ENCODE measurements at regions not wholly inside any gene's neighbourhood (a gene's known extent, or its start where the extent isn't known, plus 50 kb on each side); places are given as distances from the start of the nearest gene placed in this dataset.
A peak's percentile ranks its signal among the peaks of the same experiment; 100 is the strongest.

DNA sequence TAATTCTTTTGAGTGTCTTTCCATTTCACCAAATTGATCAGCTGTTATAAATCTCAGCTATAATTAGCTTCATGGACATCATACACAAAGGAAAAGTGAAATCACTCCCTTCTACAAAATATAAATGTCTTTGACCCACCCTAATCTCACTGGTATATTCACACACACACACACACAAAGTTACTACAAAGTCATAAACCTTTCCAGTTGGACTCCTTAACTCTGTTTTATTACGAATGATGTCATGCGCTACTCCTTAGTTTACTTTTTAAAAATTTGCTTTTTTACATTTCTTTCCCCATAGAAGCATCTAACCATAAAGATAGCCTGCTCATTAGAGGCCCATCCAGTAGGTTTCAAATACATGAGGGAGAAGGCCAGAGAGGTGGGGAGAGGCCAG lies 103.0 kb downstream of the SLC30A10 start (continued):
- TF ChIP-seq, protein P1, sequence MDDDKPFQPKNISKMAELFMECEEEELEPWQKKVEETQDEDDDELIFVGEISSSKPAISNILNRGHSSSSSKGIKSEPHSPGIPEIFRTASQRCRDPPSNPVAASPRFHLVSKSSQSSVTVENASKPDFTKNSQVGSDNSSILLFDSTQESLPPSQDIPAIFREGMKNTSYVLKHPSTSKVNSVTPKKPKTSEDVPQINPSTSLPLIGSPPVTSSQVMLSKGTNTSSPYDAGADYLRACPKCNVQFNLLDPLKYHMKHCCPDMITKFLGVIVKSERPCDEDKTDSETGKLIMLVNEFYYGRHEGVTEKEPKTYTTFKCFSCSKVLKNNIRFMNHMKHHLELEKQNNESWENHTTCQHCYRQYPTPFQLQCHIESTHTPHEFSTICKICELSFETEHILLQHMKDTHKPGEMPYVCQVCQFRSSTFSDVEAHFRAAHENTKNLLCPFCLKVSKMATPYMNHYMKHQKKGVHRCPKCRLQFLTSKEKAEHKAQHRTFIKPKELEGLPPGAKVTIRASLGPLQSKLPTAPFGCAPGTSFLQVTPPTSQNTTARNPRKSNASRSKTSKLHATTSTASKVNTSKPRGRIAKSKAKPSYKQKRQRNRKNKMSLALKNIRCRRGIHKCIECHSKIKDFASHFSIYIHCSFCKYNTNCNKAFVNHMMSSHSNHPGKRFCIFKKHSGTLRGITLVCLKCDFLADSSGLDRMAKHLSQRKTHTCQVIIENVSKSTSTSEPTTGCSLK (tag by site-specific recombination; IDR thresholded peaks at IDR 0.05) = no peak
- TF ChIP-seq ZNF266 (tag by site-specific recombination; IDR thresholded peaks at IDR 0.05; ENCODE audit: low read depth) (no peak), ZBTB1 (tag by site-specific recombination; IDR thresholded peaks at IDR 0.05) (no peak), ZSCAN30 (tag by site-specific recombination; IDR thresholded peaks at IDR 0.05) (no peak), ZNF354C (tag by site-specific recombination; IDR thresholded peaks at IDR 0.05; ENCODE audit: borderline replicate concordance, low read depth) (no peak), ZFHX2 (tag by site-specific recombination; conservative IDR thresholded peaks at IDR 0.05) (no peak), ZFP69B (tag by site-specific recombination; IDR thresholded peaks at IDR 0.05) (no peak), BCL6B (tag by site-specific recombination; IDR thresholded peaks at IDR 0.05) (no peak), ZNF580 (tag by site-specific recombination; IDR thresholded peaks at IDR 0.05) (0 out of 2 replicates have a peak, but pooled peaks have one; percentile 50), GLIS1 (tag by site-specific recombination; IDR thresholded peaks at IDR 0.05) (no peak), ZNF629 (tag by site-specific recombination; IDR thresholded peaks at IDR 0.05) (0 out of 2 replicates have a peak, but pooled peaks have one; percentile 17), ZNF664 (tag by site-specific recombination; IDR thresholded peaks at IDR 0.05) (no peak), RBAK (tag by site-specific recombination; IDR thresholded peaks at IDR 0.05) (no peak), FEZF1 (tag by site-specific recombination; IDR thresholded peaks at IDR 0.05) (0 out of 2 replicates have a peak, but pooled peaks have one; percentile 21), ZNF654 (tag by site-specific recombination; IDR thresholded peaks at IDR 0.05; ENCODE audit: low read depth) (no peak), ZNF558 (tag by site-specific recombination; IDR thresholded peaks at IDR 0.05) (no peak)
- TF ChIP-seq, protein P2, sequence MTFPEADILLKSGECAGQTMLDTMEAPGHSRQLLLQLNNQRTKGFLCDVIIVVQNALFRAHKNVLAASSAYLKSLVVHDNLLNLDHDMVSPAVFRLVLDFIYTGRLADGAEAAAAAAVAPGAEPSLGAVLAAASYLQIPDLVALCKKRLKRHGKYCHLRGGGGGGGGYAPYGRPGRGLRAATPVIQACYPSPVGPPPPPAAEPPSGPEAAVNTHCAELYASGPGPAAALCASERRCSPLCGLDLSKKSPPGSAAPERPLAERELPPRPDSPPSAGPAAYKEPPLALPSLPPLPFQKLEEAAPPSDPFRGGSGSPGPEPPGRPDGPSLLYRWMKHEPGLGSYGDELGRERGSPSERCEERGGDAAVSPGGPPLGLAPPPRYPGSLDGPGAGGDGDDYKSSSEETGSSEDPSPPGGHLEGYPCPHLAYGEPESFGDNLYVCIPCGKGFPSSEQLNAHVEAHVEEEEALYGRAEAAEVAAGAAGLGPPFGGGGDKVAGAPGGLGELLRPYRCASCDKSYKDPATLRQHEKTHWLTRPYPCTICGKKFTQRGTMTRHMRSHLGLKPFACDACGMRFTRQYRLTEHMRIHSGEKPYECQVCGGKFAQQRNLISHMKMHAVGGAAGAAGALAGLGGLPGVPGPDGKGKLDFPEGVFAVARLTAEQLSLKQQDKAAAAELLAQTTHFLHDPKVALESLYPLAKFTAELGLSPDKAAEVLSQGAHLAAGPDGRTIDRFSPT (tag by site-specific recombination; IDR thresholded peaks at IDR 0.05) = peak; percentile 71; the same call in 1 of the 2 replicates
- TF ChIP-seq, protein P3, sequence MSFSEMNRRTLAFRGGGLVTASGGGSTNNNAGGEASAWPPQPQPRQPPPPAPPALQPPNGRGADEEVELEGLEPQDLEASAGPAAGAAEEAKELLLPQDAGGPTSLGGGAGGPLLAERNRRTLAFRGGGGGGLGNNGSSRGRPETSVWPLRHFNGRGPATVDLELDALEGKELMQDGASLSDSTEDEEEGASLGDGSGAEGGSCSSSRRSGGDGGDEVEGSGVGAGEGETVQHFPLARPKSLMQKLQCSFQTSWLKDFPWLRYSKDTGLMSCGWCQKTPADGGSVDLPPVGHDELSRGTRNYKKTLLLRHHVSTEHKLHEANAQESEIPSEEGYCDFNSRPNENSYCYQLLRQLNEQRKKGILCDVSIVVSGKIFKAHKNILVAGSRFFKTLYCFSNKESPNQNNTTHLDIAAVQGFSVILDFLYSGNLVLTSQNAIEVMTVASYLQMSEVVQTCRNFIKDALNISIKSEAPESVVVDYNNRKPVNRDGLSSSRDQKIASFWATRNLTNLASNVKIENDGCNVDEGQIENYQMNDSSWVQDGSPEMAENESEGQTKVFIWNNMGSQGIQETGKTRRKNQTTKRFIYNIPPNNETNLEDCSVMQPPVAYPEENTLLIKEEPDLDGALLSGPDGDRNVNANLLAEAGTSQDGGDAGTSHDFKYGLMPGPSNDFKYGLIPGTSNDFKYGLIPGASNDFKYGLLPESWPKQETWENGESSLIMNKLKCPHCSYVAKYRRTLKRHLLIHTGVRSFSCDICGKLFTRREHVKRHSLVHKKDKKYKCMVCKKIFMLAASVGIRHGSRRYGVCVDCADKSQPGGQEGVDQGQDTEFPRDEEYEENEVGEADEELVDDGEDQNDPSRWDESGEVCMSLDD (tag by site-specific recombination; IDR thresholded peaks at IDR 0.05) = no peak
- TF ChIP-seq, protein P4, sequence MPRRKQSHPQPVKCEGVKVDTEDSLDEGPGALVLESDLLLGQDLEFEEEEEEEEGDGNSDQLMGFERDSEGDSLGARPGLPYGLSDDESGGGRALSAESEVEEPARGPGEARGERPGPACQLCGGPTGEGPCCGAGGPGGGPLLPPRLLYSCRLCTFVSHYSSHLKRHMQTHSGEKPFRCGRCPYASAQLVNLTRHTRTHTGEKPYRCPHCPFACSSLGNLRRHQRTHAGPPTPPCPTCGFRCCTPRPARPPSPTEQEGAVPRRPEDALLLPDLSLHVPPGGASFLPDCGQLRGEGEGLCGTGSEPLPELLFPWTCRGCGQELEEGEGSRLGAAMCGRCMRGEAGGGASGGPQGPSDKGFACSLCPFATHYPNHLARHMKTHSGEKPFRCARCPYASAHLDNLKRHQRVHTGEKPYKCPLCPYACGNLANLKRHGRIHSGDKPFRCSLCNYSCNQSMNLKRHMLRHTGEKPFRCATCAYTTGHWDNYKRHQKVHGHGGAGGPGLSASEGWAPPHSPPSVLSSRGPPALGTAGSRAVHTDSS (tag by site-specific recombination; IDR thresholded peaks at IDR 0.05) = no peak
- TF ChIP-seq, protein P5, sequence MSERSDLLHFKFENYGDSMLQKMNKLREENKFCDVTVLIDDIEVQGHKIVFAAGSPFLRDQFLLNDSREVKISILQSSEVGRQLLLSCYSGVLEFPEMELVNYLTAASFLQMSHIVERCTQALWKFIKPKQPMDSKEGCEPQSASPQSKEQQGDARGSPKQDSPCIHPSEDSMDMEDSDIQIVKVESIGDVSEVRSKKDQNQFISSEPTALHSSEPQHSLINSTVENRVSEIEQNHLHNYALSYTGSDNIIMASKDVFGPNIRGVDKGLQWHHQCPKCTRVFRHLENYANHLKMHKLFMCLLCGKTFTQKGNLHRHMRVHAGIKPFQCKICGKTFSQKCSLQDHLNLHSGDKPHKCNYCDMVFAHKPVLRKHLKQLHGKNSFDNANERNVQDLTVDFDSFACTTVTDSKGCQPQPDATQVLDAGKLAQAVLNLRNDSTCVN (tag by site-specific recombination; optimal IDR thresholded peaks at IDR 0.05) = no peak
- TF ChIP-seq, protein P6, sequence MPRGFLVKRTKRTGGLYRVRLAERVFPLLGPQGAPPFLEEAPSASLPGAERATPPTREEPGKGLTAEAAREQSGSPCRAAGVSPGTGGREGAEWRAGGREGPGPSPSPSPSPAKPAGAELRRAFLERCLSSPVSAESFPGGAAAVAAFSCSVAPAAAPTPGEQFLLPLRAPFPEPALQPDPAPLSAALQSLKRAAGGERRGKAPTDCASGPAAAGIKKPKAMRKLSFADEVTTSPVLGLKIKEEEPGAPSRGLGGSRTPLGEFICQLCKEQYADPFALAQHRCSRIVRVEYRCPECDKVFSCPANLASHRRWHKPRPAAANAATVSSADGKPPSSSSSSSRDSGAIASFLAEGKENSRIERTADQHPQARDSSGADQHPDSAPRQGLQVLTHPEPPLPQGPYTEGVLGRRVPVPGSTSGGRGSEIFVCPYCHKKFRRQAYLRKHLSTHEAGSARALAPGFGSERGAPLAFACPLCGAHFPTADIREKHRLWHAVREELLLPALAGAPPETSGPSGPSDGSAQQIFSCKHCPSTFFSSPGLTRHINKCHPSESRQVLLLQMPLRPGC (tag by site-specific recombination; IDR thresholded peaks at IDR 0.05) = no peak
- TF ChIP-seq, protein P7, sequence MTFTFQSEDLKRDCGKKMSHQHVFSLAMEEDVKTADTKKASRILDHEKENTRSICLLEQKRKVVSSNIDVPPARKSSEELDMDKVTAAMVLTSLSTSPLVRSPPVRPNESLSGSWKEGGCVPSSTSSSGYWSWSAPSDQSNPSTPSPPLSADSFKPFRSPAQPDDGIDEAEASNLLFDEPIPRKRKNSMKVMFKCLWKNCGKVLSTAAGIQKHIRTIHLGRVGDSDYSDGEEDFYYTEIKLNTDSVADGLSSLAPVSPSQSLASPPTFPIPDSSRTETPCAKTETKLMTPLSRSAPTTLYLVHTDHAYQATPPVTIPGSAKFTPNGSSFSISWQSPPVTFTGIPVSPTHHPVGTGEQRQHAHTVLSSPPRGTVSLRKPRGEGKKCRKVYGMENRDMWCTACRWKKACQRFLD (tag by site-specific recombination; IDR thresholded peaks at IDR 0.05) = no peak
